ENCODE measurements at regions not wholly inside any gene's neighbourhood (a gene's known extent, or its start where the extent isn't known, plus 50 kb on each side); places are given as distances from the start of the nearest gene placed in this dataset.
A peak's percentile ranks its signal among the peaks of the same experiment; 100 is the strongest.

DNA sequence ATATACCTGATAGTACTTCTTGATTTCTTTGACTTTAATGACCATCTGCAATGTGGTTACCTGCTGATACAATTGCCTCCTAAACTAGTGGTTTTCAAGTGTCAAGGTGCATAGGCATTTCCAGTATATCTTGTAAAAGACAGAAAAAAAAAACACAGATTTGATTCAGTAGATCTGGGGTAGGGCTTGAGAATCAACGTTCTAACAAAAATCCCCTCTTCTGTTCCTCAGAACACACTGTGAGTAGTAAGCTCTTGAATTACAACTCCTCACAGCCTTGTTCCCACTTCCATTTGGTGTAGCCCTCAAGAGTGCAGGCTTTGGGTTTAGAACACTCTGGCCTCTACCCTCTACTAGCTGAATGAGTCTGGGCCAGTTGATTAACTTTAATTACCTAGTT lies 78.0 kb upstream of the CTSC start:
- Histone ChIP-seq H3K9ac (ENCODE audit: low read length in 3 of 3) (no peak overlapping the region), H3K27me3 (ENCODE audit: control insufficient read depth, insufficient read depth, low read length) (no peaks in the 10 kb centered on the region), H3K4me3 (ENCODE audit: low read length in 3 of 3) (no peak overlapping the region), H3K27ac (ENCODE audit: low read depth in 2 of 2, low read length in 2 of 2) (no peak overlapping the region), H3K9me3 (ENCODE audit: control insufficient read depth in 2 of 3, insufficient read depth in 1 of 3, low read length in 3 of 3) (no peaks in the 10 kb centered on the region), H3K4me1 (ENCODE audit: control insufficient read depth in 2 of 3, insufficient read depth in 2 of 3, low read depth in 1 of 3, low read length in 3 of 3) (peaks cover 0 to 2% (median 0%) of the 10 kb centered on the region in 3 donors), H3K36me3 (ENCODE audit: control insufficient read depth in 2 of 3, insufficient read depth in 3 of 3, low read length in 3 of 3) (no peaks in the 10 kb centered on the region)
- intact Hi-C loops (cut with DNase I): no loop called here
- TF ChIP-seq, protein P1, sequence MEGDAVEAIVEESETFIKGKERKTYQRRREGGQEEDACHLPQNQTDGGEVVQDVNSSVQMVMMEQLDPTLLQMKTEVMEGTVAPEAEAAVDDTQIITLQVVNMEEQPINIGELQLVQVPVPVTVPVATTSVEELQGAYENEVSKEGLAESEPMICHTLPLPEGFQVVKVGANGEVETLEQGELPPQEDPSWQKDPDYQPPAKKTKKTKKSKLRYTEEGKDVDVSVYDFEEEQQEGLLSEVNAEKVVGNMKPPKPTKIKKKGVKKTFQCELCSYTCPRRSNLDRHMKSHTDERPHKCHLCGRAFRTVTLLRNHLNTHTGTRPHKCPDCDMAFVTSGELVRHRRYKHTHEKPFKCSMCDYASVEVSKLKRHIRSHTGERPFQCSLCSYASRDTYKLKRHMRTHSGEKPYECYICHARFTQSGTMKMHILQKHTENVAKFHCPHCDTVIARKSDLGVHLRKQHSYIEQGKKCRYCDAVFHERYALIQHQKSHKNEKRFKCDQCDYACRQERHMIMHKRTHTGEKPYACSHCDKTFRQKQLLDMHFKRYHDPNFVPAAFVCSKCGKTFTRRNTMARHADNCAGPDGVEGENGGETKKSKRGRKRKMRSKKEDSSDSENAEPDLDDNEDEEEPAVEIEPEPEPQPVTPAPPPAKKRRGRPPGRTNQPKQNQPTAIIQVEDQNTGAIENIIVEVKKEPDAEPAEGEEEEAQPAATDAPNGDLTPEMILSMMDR (IDR thresholded peaks at IDR 0.05; ENCODE audit: borderline replicate concordance, extremely low read depth, insufficient read depth): no peak
- FAIRE-seq: no peak
- no peak for DNase-seq

DNA sequence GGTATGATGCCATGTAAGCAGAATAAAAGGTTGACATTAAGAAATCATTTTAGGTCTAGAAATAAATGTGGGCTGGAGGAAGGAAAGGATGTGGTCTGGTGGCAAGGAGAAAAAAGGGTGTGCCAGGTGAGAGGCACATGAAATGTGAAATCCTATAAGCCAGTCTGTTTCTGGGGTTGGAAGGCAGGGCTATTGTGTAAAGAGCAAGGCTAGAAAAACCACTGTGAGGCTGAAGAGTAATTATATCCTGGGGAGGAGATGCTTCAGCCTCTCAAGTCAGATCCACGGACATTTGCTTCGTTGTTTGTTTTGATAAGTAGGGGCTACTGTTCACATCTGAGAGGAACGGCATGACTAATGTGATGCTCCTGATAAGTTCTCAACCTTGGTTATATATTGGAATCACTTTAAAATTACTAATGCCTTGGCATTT lies 77.5 kb upstream of the CTSC start:
- intact Hi-C loops (cut with DNase I): no loop called here
- Histone ChIP-seq H3K4me3 (ENCODE audit: low read length in 3 of 3) (no peak overlapping the region), H3K27me3 (ENCODE audit: control insufficient read depth, insufficient read depth, low read length) (no peaks in the 10 kb centered on the region), H3K9ac (ENCODE audit: low read length in 3 of 3) (no peak overlapping the region), H3K9me3 (ENCODE audit: control insufficient read depth in 2 of 3, insufficient read depth in 1 of 3, low read length in 3 of 3) (no peaks in the 10 kb centered on the region), H3K36me3 (ENCODE audit: control insufficient read depth in 2 of 3, insufficient read depth in 3 of 3, low read length in 3 of 3) (no peaks in the 10 kb centered on the region), H3K27ac (ENCODE audit: low read depth in 2 of 2, low read length in 2 of 2) (no peak overlapping the region), H3K4me1 (ENCODE audit: control insufficient read depth in 2 of 3, insufficient read depth in 2 of 3, low read depth in 1 of 3, low read length in 3 of 3) (peaks cover 0 to 2% (median 0%) of the 10 kb centered on the region in 3 donors)
- FAIRE-seq (no peak), DNase-seq (no peak)
- TF ChIP-seq, protein P1 (IDR thresholded peaks at IDR 0.05; ENCODE audit: borderline replicate concordance, extremely low read depth, insufficient read depth): no peak

DNA sequence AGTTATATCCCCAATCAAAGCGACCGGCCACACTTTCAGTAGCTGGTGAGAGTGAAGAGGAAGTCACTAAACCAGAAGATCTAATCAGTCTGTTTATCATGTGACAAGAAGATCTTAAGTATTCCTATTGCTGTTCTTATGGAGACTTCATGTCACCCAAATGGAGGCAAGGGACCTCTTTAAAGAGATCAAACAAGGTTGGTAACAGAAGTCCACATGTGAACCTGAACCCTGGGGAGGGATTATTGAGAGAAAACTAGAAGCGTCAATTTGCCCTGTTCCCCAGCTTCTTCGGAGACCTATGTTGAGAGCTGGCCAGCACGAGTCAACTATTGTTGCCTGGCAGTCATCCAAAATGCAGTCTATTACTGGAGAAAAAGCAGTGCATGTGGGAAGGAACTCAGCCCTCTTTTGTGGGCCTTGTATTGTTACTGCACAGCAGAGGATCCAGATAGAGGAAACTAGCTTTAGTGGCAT lies 76.9 kb upstream of the CTSC start:
- no peaks in the 10 kb centered on the region for H3K36me3 ChIP-seq (ENCODE audit: control insufficient read depth in 2 of 3, insufficient read depth in 3 of 3, low read length in 3 of 3)

More for the DNA sequence above, 76.9 kb upstream of the CTSC start:
- FAIRE-seq (no peak), DNase-seq (peak in 3 of 5 donors; percentile 27 to 86 (median 49))
- no peak overlapping the region for H3K9ac ChIP-seq (ENCODE audit: low read length in 3 of 3)
- H3K9me3 ChIP-seq (ENCODE audit: control insufficient read depth in 2 of 3, insufficient read depth in 1 of 3, low read length in 3 of 3): no peaks in the 10 kb centered on the region
- TF ChIP-seq, protein P1 (IDR thresholded peaks at IDR 0.05; ENCODE audit: borderline replicate concordance, extremely low read depth, insufficient read depth): no peak
- H3K4me3 ChIP-seq (ENCODE audit: low read length in 3 of 3): no peak overlapping the region
- no peak overlapping the region for H3K27ac ChIP-seq (ENCODE audit: low read depth in 2 of 2, low read length in 2 of 2)
- intact Hi-C loops (cut with DNase I): no loop called here
- no peaks in the 10 kb centered on the region for H3K27me3 ChIP-seq (ENCODE audit: control insufficient read depth, insufficient read depth, low read length)
- H3K4me1 ChIP-seq (ENCODE audit: control insufficient read depth in 2 of 3, insufficient read depth in 2 of 3, low read depth in 1 of 3, low read length in 3 of 3): peaks cover 0 to 2% (median 0%) of the 10 kb centered on the region in 3 donors
